OCI-LY3 (cell line): ENCODE measurements at regions not wholly inside any gene's neighbourhood (a gene's known extent, or its start where the extent isn't known, plus 50 kb on each side); places are given as distances from the start of the nearest gene placed in this dataset.

Experiments used
- H2AFZ ChIP-seq: fragments of 200-600, 300-600 bp; shearing (Covaris generic); 2 replicates; pipeline ENCODE4 v1.6.0; 2014; ENCODE audit warnings: antibody characterized with exemption, low read depth, low read length
- H3K27ac ChIP-seq: fragments of 200-600, 300-600 bp; sonication (generic); 2 replicates; pipeline ENCODE4 v1.5.1; 2014; ENCODE audit warnings: mild to moderate bottlenecking, low read length, moderate library complexity, mixed read lengths
- H3K27me3 ChIP-seq: fragments of 200-600, 300-600 bp; sonication (generic); 2 replicates; pipeline ENCODE4 v1.6.1; 2014; ENCODE audit warnings: low read depth, low read length, mixed read lengths
- H3K36me3 ChIP-seq: fragments of 200-600, 300-600 bp; sonication (generic); replicated peaks from 2 replicates; pipeline ENCODE3; 2014; ENCODE audit warnings: low read depth, low read length, mixed read lengths
- H3K4me1 ChIP-seq: fragments of 300-600, 200-600 bp; sonication (generic); 2 replicates; pipeline ENCODE4 v1.6.1; 2014; ENCODE audit warnings: low read length, mixed read lengths
- H3K4me2 ChIP-seq: fragments of 200-600, 300-600 bp; sonication (generic); 2 replicates; pipeline ENCODE4 v1.6.1; 2014; ENCODE audit warnings: low read length, mixed read lengths
- H3K4me3 ChIP-seq: fragments of 300-600, 200-600 bp; sonication (generic); 2 replicates; pipeline ENCODE4 v1.5.1; 2014; ENCODE audit warnings: antibody characterized with exemption, mild to moderate bottlenecking, low read length, moderate library complexity
- H3K79me2 ChIP-seq: fragments of 300-600, 200-600 bp; shearing (Covaris generic); 2 replicates; pipeline ENCODE4 v1.6.1; 2014; ENCODE audit warnings: mild to moderate bottlenecking, low read length, mixed read lengths
- H3K9ac ChIP-seq: fragments of 300-600, 200-600 bp; shearing (Covaris generic); 2 replicates; pipeline ENCODE4 v1.6.0; 2014; ENCODE audit warnings: mild to moderate bottlenecking, low read length, moderate library complexity
- H3K9me3 ChIP-seq: fragments of 200-600, 300-600 bp; shearing (Covaris generic); 2 replicates; pipeline ENCODE4 v1.6.1; 2014; ENCODE audit warnings: low read length, mixed read lengths; ENCODE audit not compliant: insufficient read depth
- H4K20me1 ChIP-seq: fragments of 200-600, 300-600 bp; sonication (generic); 2 replicates; pipeline ENCODE4 v1.6.1; 2016; ENCODE audit warnings: low read length, mixed read lengths; ENCODE audit not compliant: insufficient read depth
- CTCF ChIP-seq: fragments of 200-600, 300-600 bp; sonication (generic); IDR thresholded peaks from 2 replicates; pipeline ENCODE4 v1.5.1; 2014; ENCODE audit warnings: antibody characterized with exemption, low read length, low read depth
- EZH2phosphoT487 ChIP-seq: fragments of 200-600 bp; shearing (Covaris generic); IDR thresholded peaks from 2 replicates; pipeline ENCODE4 v1.6.1; 2018; ENCODE audit warnings: antibody characterized with exemption, mixed run types, low read depth

DNA sequence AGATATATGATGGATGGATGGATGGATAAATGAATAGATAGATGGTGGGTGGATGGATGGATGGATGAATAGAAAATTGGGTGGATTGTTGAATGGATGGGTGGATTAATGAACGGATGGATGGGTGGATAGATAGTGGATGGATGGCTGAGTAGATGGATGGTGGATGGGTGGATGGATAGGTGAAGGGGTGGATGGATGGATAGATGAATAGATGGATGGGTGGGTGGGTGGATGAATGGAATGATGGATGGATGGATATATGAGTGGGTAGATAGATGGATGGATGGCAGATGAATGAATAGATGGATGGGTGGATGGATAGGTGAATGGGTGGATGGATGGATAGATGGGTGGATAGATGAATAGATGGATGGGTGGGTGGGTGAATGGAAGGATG, 80.7 kb upstream of the NEDD9 start:
- Histone ChIP-seq H2AFZ (no peak overlapping the region), H3K4me2 (no peak overlapping the region), H3K4me3 (no peak overlapping the region), H3K27ac (no peak overlapping the region), H3K9ac (no peak overlapping the region), H3K27me3 (no peaks in the 10 kb centered on the region), H3K36me3 (peaks cover 38% of the 10 kb centered on the region), H3K9me3 (no peaks in the 10 kb centered on the region), H3K79me2 (peaks cover 20% of the 10 kb centered on the region; the same call in 1 of the 2 replicates), H3K4me1 (no peaks in the 10 kb centered on the region), H4K20me1 (peaks cover 13% of the 10 kb centered on the region; the same call in 1 of the 2 replicates)
- TF ChIP-seq EZH2phosphoT487, result no peak

DNA sequence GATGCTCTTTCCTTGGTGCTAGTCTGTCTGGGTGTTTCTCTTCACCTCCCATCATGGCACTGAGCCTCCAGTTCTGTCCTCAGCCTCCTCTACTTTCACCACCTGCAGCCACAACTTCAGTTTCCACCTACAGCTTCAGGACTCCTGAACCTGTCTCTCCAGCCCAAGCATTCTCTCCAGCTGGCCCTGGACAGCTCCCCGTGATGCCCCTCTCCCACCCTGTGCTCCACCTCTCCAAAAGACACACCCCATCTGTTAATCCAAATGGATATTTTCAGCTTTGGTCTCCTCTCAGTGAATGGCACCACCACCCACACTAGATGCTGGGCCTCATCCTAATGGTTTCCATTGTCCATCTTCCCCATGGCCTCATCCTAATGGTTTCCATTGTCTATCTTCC, 79.5 kb upstream of the NEDD9 start:
- H3K9me3 ChIP-seq, result no peaks in the 10 kb centered on the region
- peaks cover 32% of the 10 kb centered on the region for H3K36me3 ChIP-seq
- H3K4me1 ChIP-seq, result no peaks in the 10 kb centered on the region
- H3K27ac ChIP-seq, result no peak overlapping the region
- H3K4me3 ChIP-seq, result no peak overlapping the region
- TF ChIP-seq CTCF (no peak), EZH2phosphoT487 (no peak)
- no peak overlapping the region for H3K9ac ChIP-seq
- H4K20me1 ChIP-seq, result peaks cover 13% of the 10 kb centered on the region; the same call in 1 of the 2 replicates
- H2AFZ ChIP-seq, result no peak overlapping the region
- H3K4me2 ChIP-seq, result no peak overlapping the region
- H3K27me3 ChIP-seq, result no peaks in the 10 kb centered on the region
- peaks cover 17% of the 10 kb centered on the region; the same call in 1 of the 2 replicates for H3K79me2 ChIP-seq

GRCh38 chr6:11309947-11310665, 77.6 kb upstream of the NEDD9 start:
- H3K36me3 ChIP-seq, result peaks cover 34% of the 10 kb centered on the region
- no peak overlapping the region for H3K27ac ChIP-seq
- no peak overlapping the region for H3K9ac ChIP-seq
- H3K4me3 ChIP-seq, result no peak overlapping the region
- H2AFZ ChIP-seq, result no peak overlapping the region
- peaks cover 13% of the 10 kb centered on the region; the same call in 1 of the 2 replicates for H4K20me1 ChIP-seq
- peaks cover 17% of the 10 kb centered on the region; the same call in 1 of the 2 replicates for H3K79me2 ChIP-seq
- H3K4me2 ChIP-seq, result no peak overlapping the region
- no peaks in the 10 kb centered on the region for H3K4me1 ChIP-seq
- TF ChIP-seq EZH2phosphoT487 (no peak), CTCF (no peak)
- H3K27me3 ChIP-seq, result no peaks in the 10 kb centered on the region
- no peaks in the 10 kb centered on the region for H3K9me3 ChIP-seq

DNA sequence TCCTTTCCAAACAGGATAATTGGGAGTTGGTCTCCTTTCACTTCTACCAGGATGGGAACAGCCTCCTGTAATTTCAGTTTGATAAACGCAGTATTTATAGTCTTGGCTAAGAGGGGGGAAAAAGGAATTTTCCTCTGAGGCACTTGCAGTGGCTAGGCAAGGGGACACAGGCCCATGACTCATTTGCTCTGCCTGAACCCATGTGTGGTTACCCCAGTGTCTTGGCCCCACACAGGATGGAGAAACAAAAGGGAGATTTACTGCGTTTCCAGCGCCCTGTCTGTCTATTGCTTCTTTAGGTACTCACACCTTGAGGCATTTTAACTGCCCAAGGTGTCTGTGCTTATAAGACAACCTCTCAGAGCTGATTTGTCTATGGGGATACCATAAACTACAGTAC, 74.8 kb upstream of the NEDD9 start:
- peaks cover 10% of the 10 kb centered on the region; the same call in 1 of the 2 replicates for H3K79me2 ChIP-seq
- H3K9me3 ChIP-seq, result no peaks in the 10 kb centered on the region
- H3K4me2 ChIP-seq, result no peak overlapping the region
- H4K20me1 ChIP-seq, result peaks cover 7% of the 10 kb centered on the region; the same call in 1 of the 2 replicates
- TF ChIP-seq CTCF, result no peak
- TF ChIP-seq EZH2phosphoT487, result no peak
- no peak overlapping the region for H3K9ac ChIP-seq
- no peaks in the 10 kb centered on the region for H3K4me1 ChIP-seq
- no peaks in the 10 kb centered on the region for H3K27me3 ChIP-seq
- H2AFZ ChIP-seq, result no peak overlapping the region
- no peak overlapping the region for H3K27ac ChIP-seq
- H3K36me3 ChIP-seq, result peaks cover 25% of the 10 kb centered on the region
- H3K4me3 ChIP-seq, result no peak overlapping the region
